Endothelial cell of umbilical vein (primary cell): ENCODE measurements at regions not wholly inside any gene's neighbourhood (a gene's known extent, or its start where the extent isn't known, plus 50 kb on each side); places are given as distances from the start of the nearest gene placed in this dataset.

Source experiments
- BruUV-seq: library from RNA; stranded (reverse); fragments of 400-500 nt; replicated peaks from 2 replicates; lab custom pipeline; 2021; lab: Mats Ljungman, UMichigan
- CTCF ChIA-PET: fragments of 300-600, 350-600 bp; sonication (Branson Sonifier 250); formaldehyde crosslinking; loops from one replicate; lab custom pipeline; 2021; ENCODE audit warnings: antibody characterized with exemption, inconsistent platforms; lab: Charles Lee
- POLR2A ChIA-PET: fragments of 300-600, 350-600 bp; sonication (Branson Sonifier 250); formaldehyde crosslinking; loops from one replicate; lab custom pipeline; 2021; ENCODE audit warnings: antibody characterized with exemption, inconsistent platforms; lab: Charles Lee
- DNase-seq: peaks from one replicate; pipeline ENCODE4 v3.0.0-alpha.2; 2011; ENCODE audit warnings: low read depth, low spot score
- FAIRE-seq: peaks from 2 replicates; lab custom pipeline; 2011; peaks lifted over from hg19 to GRCh38; lab: Jason Lieb, UNC
- H2AFZ ChIP-seq: 2 replicates; pipeline ENCODE4 v1.6.0; 2012; ENCODE audit warnings: low read depth, low read length, control low read depth, inconsistent platforms
- H3K27ac ChIP-seq: 2 replicates; pipeline ENCODE4 v1.5.1; 2011; ENCODE audit warnings: low read depth, mild to moderate bottlenecking, control low read depth, low read length, moderate library complexity; ENCODE audit not compliant: insufficient read depth
- H3K27me3 ChIP-seq, 2 experiments: 2 replicates each; pipeline versions ENCODE4 v1.6.0 to v1.6.1; 2011; ENCODE audit warnings: low read length in 2 of 2, mixed read lengths in 1 of 2; ENCODE audit not compliant: control insufficient read depth in 2 of 2, insufficient read depth in 2 of 2
- H3K36me3 ChIP-seq, 2 experiments: 2 replicates in 1 of 2; 3 replicates in 1 of 2; pipeline ENCODE4 v1.5.1; 2011; ENCODE audit warnings: low read length in 2 of 2, mild to moderate bottlenecking in 1 of 2, moderate library complexity in 1 of 2; ENCODE audit not compliant: control insufficient read depth in 2 of 2, insufficient read depth in 2 of 2; ENCODE audit errors: extremely low read depth in 1 of 2
- H3K4me1 ChIP-seq: 3 replicates; pipeline ENCODE4 v1.5.1; 2011; ENCODE audit warnings: mild to moderate bottlenecking, low read length; ENCODE audit not compliant: control insufficient read depth, insufficient read depth; ENCODE audit errors: extremely low read depth
- H3K4me2 ChIP-seq: 2 replicates; pipeline ENCODE4 v1.6.1; 2011; ENCODE audit warnings: low read length, control low read depth, mixed read lengths; ENCODE audit not compliant: insufficient read depth
- H3K4me3 ChIP-seq, 3 experiments: fragments of 200-600 bp in 1 of 3; sonication (generic), shearing (Covaris generic) in 1 of 3; replicated peaks in 1 of 3; 2 replicates each; pipeline ENCODE4 v1.5.1; 2011 to 2016; ENCODE audit warnings: control low read depth in 3 of 3, low read length in 3 of 3, mild to moderate bottlenecking in 2 of 3, inconsistent platforms in 1 of 3, low read depth in 1 of 3, moderate library complexity in 1 of 3; ENCODE audit not compliant: insufficient read depth in 1 of 3
- H3K79me2 ChIP-seq: 2 replicates; pipeline ENCODE4 v1.6.0; 2012; ENCODE audit warnings: low read length, inconsistent platforms; ENCODE audit not compliant: control insufficient read depth, insufficient read depth
- H3K9ac ChIP-seq: replicated peaks from 2 replicates; pipeline ENCODE3; 2011; ENCODE audit warnings: low read length, control low read depth; ENCODE audit not compliant: insufficient read depth; ENCODE audit errors: extremely low read depth
- H3K9me1 ChIP-seq: replicated peaks from 3 replicates; pipeline ENCODE4 v1.6.0; 2011; ENCODE audit warnings: mild to moderate bottlenecking, low read length; ENCODE audit not compliant: control insufficient read depth, insufficient read depth; ENCODE audit errors: extremely low read depth
- H3K9me3 ChIP-seq: replicated peaks from 2 replicates; pipeline ENCODE4 v1.5.1; 2012; ENCODE audit warnings: low read length, inconsistent platforms; ENCODE audit not compliant: control insufficient read depth, insufficient read depth
- H4K20me1 ChIP-seq: replicated peaks from 2 replicates; pipeline ENCODE3; 2011; ENCODE audit warnings: mild to moderate bottlenecking, low read length; ENCODE audit not compliant: control insufficient read depth, insufficient read depth; ENCODE audit errors: extremely low read depth
- CTCF ChIP-seq, 2 donors: IDR thresholded peaks; 1 replicate in 1 of 2; 2 replicates in 1 of 2; pipeline ENCODE4 v1.5.1; 2011; ENCODE audit warnings: low read length in 2 of 2, mild to moderate bottlenecking in 2 of 2, moderate library complexity in 2 of 2, control low read depth in 1 of 2, inconsistent platforms in 1 of 2, low read depth in 1 of 2; ENCODE audit not compliant: insufficient read depth in 1 of 2; ENCODE audit errors: extremely low read depth in 1 of 2
- EZH2 ChIP-seq: IDR thresholded peaks from 2 replicates; pipeline ENCODE4 v1.6.1; 2012; ENCODE audit warnings: borderline replicate concordance, low read depth, mild to moderate bottlenecking, moderate library complexity, low read length, inconsistent platforms; ENCODE audit not compliant: severe bottlenecking
- FOS ChIP-seq: IDR thresholded peaks from 2 replicates; pipeline ENCODE4 v1.6.1; 2011; ENCODE audit warnings: mild to moderate bottlenecking, low read length, moderate library complexity, borderline replicate concordance; ENCODE audit not compliant: insufficient read depth
- GATA2 ChIP-seq: IDR thresholded peaks from 2 replicates; pipeline ENCODE4 v1.7.0; 2011; ENCODE audit warnings: low read depth, mild to moderate bottlenecking, moderate library complexity, mixed read lengths, low read length; ENCODE audit not compliant: insufficient read length, insufficient read depth
- JUN ChIP-seq: IDR thresholded peaks from 2 replicates; pipeline ENCODE4 v1.6.1; 2011; ENCODE audit warnings: borderline replicate concordance, low read depth; ENCODE audit not compliant: insufficient read length, insufficient read depth
- MAX ChIP-seq: IDR thresholded peaks from 2 replicates; pipeline ENCODE4 v1.6.1; 2011; ENCODE audit not compliant: insufficient read depth, insufficient read length
- MYC ChIP-seq: IDR thresholded peaks from one replicate; pipeline ENCODE4 v1.6.1; 2011; ENCODE audit warnings: mild to moderate bottlenecking, low read depth, low read length
- POLR2A ChIP-seq: IDR thresholded peaks from 2 replicates; pipeline ENCODE4 v1.6.1; 2012; ENCODE audit warnings: low read depth, mild to moderate bottlenecking, control low read depth, low read length
- POLR2AphosphoS5 ChIP-seq: IDR thresholded peaks from 2 replicates; pipeline ENCODE4 v1.6.1; 2012; ENCODE audit warnings: low read depth, mild to moderate bottlenecking, control low read depth, low read length, moderate library complexity; ENCODE audit not compliant: insufficient read depth
- dilution Hi-C: fragments of 300-500 bp; cut with MboI; formaldehyde crosslinking; loops from one replicate; pipeline ENCODE4 v1.15.0; 2019; ENCODE audit warnings: low sequenced_read_pairs; ENCODE audit not compliant: extremely low pct_ligation_motif_present
- intact Hi-C: fragments of 100-400 bp; cut with micrococcal nuclease; formaldehyde crosslinking; loops from one replicate; pipeline ENCODE4 v1.10.0; 2022

- DNase-seq (no peak), FAIRE-seq (no peak)
- CTCF ChIA-PET = no interaction called here
- Histone ChIP-seq H3K9me1 (no peaks in the 10 kb centered on the region), H3K27ac (no peak overlapping the region), H3K4me2 (no peak overlapping the region), H3K9ac (no peak overlapping the region), H3K4me1 (no peaks in the 10 kb centered on the region), H2AFZ (no peak overlapping the region), H3K9me3 (peaks cover 11% of the 10 kb centered on the region), H3K27me3 (no peaks in the 10 kb centered on the region), H3K79me2 (no peaks in the 10 kb centered on the region), H3K4me3 (no peak overlapping the region), H4K20me1 (no peaks in the 10 kb centered on the region), H3K36me3 (no peaks in the 10 kb centered on the region)
- no TSS peak for BruUV-seq
- dilution Hi-C loops (no loop called here), intact Hi-C loops (no loop called here)
- POLR2A ChIA-PET = no interaction called here
- TF ChIP-seq MYC (no peak), CTCF (IDR thresholded peaks at IDR 0.05; ENCODE audit: extremely low read depth in 1 of 2, insufficient read depth in 1 of 2, low read depth in 1 of 2, low read length in 2 of 2) (no peak), FOS (no peak), MAX (no peak), JUN (no peak), POLR2A (no peak), POLR2AphosphoS5 (no peak), EZH2 (no peak), GATA2 (no peak)
Observed at GRCh38 chr4:162985131-162985530, 181.6 kb downstream of the NAF1 start.
